Omental fat pad (tissue), 3 donors: ENCODE measurements at regions not wholly inside any gene's neighbourhood (a gene's known extent, or its start where the extent isn't known, plus 50 kb on each side); places are given as distances from the start of the nearest gene placed in this dataset.

Source experiments
- ATAC-seq: fragments of 150-250 bp; one replicate; pipeline ENCODE4 v1.9.1; 2016; ENCODE audit warnings: mild to moderate bottlenecking, moderate library complexity; ENCODE audit not compliant: low FRiP score
- DNase-seq: peaks from one replicate; pipeline ENCODE4 v3.0.0-alpha.2; 2019; ENCODE audit warnings: low spot score
- CTCF ChIP-seq, 3 donors: fragments of 450-650 bp; IDR thresholded peaks; one replicate each; pipeline ENCODE4 v1.5.1; 2016 to 2017; ENCODE audit warnings: antibody characterized with exemption in 3 of 3, mild to moderate bottlenecking in 3 of 3, moderate library complexity in 2 of 3

GRCh38 chr4:136699905-136700304 is 832.4 kb downstream of the PCDH18 start:
- DNase-seq: no peak
- no peak for ATAC-seq
- TF ChIP-seq CTCF (IDR thresholded peaks at IDR 0.05): no peak

GRCh38 chr4:136691607-136692006 is 840.7 kb downstream of the PCDH18 start:
- no peak for DNase-seq
- TF ChIP-seq CTCF (IDR thresholded peaks at IDR 0.05): no peak
- no peak for ATAC-seq

- ATAC-seq: no peak
- TF ChIP-seq CTCF (IDR thresholded peaks at IDR 0.05): no peak
- no peak for DNase-seq
Measured at GRCh38 chr4:136690360-136690759, 841.9 kb downstream of the PCDH18 start.

- ATAC-seq: no peak
- no peak for DNase-seq
- no peak for TF ChIP-seq CTCF (IDR thresholded peaks at IDR 0.05)
Measured at GRCh38 chr4:136687596-136687995, 844.7 kb downstream of the PCDH18 start.

- DNase-seq (no peak), ATAC-seq (no peak)
Measured at GRCh38 chr4:136687118-136687517, 845.2 kb downstream of the PCDH18 start.

GRCh38 chr4:136680761-136681160 is 851.5 kb downstream of the PCDH18 start:
- TF ChIP-seq CTCF (IDR thresholded peaks at IDR 0.05): no peak

More at GRCh38 chr4:136687118-136687517, 845.2 kb downstream of the PCDH18 start:
- TF ChIP-seq CTCF (IDR thresholded peaks at IDR 0.05): no peak

GRCh38 chr4:136680271-136680670 is 852.0 kb downstream of the PCDH18 start:
- no peak for TF ChIP-seq CTCF (IDR thresholded peaks at IDR 0.05)
- ATAC-seq (no peak), DNase-seq (no peak)

More at GRCh38 chr4:136680761-136681160, 851.5 kb downstream of the PCDH18 start:
- DNase-seq: no peak
- no peak for ATAC-seq
